ENCODE measurements at regions not wholly inside any gene's neighbourhood (a gene's known extent, or its start where the extent isn't known, plus 50 kb on each side); places are given as distances from the start of the nearest gene placed in this dataset.

DNA sequence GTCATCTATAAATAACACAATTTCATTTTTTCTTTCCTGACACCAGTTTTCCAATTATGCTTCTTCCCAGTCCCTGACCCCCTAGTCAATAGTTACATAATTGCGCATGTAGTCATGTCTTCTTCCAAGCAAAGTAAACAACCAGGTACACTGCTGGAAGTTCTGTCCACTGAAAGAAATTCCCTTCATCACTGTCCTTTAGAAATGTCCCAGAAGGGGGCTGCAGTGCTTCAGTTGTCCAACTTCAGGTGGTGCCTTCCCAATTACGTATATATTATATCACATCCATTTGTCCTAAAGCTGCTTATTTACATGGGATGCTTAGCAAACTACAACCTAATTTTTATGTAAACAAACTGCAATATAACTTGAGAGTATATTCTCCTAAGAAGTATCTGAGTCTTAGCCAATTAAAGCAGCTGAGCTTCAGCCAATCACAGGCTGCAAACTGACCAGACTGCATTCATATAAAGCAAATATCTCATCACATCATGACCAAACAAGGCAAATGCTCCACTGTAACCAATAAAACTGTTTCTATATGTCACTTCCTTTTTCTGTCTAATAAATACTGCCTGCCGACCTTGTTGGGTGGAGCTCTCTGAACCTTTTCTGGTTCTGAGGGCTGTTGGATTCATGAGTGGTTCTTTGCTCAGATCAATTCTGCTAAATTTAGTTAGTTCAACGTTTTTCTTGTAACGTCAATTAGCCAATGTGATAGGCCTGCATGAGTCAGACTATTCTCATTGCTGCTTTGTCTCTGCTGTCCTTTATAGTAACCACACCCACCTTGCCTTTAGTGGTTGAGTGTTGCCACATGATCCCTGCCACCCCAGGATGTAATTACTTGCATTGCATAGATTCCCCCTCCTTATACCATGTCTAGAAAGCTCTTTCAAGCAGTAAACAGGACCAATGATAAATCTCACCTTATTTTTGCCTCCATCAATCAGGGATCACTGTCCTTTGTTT is 239.3 kb downstream of the ALG10B start:
- ChIA-PET CTCF (no interaction called here), POLR2A (no interaction called here)
- Mint-ChIP-seq H3K4me3 (no peak overlapping the region), H3K9me3 (peaks cover 14% of the 10 kb centered on the region), H3K27me3 (no peaks in the 10 kb centered on the region), H3K4me1 (ENCODE audit: low read depth) (no peaks in the 10 kb centered on the region), H3K27ac (no peak overlapping the region), H3K36me3 (ENCODE audit: low read depth) (no peaks in the 10 kb centered on the region)
- intact Hi-C loops (cut with DNase I, micrococcal nuclease), result no loop called here
- TF ChIP-seq, protein P1, sequence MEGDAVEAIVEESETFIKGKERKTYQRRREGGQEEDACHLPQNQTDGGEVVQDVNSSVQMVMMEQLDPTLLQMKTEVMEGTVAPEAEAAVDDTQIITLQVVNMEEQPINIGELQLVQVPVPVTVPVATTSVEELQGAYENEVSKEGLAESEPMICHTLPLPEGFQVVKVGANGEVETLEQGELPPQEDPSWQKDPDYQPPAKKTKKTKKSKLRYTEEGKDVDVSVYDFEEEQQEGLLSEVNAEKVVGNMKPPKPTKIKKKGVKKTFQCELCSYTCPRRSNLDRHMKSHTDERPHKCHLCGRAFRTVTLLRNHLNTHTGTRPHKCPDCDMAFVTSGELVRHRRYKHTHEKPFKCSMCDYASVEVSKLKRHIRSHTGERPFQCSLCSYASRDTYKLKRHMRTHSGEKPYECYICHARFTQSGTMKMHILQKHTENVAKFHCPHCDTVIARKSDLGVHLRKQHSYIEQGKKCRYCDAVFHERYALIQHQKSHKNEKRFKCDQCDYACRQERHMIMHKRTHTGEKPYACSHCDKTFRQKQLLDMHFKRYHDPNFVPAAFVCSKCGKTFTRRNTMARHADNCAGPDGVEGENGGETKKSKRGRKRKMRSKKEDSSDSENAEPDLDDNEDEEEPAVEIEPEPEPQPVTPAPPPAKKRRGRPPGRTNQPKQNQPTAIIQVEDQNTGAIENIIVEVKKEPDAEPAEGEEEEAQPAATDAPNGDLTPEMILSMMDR (IDR thresholded peaks at IDR 0.05), result no peak
- no peaks in the 10 kb centered on the region for H3K36me3 ChIP-seq (ENCODE audit: insufficient read depth, low read length)
- no peaks in the 10 kb centered on the region for H3K27me3 ChIP-seq (ENCODE audit: control insufficient read depth in 1 of 2, insufficient read depth in 2 of 2, low read length in 2 of 2)
- no peaks in the 10 kb centered on the region for H3K4me1 ChIP-seq (ENCODE audit: insufficient read depth, low read length)
- H3K4me3 ChIP-seq (ENCODE audit: low read length), result no peak overlapping the region
- H3K27ac ChIP-seq (ENCODE audit: low read depth in 1 of 2, low read length in 2 of 2), result no peak overlapping the region
- H3K9me3 ChIP-seq (ENCODE audit: control insufficient read depth in 1 of 2, insufficient read depth in 1 of 2, low read length in 2 of 2), result peaks cover 0 to 6% of the 10 kb centered on the region in 2 experiments
- DNase-seq, result peak in 1 of 14 experiments; percentile 5
- ATAC-seq (ENCODE audit: poor library complexity), result no peak

DNA sequence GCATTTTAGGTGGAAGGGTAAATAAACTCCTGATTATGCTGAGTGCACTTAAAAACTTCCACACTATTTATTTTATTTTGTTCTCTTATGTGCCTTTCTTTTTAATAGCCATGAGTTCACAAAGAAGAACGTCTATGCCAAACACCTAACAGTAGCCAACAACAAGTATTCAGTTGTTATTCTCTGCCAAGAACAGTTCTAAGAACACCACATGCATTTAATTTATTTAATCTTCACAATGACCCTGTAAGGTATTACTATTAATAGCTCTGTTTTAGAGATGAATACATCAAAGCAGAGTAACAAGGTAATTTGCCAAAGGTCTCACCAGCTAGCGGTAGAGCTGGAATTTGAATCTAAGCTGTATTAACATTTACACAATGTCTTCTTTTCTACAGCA is 240.1 kb downstream of the ALG10B start:
- Histone ChIP-seq H3K27me3 (ENCODE audit: control insufficient read depth in 1 of 2, insufficient read depth in 2 of 2, low read length in 2 of 2) (no peaks in the 10 kb centered on the region), H3K36me3 (ENCODE audit: insufficient read depth, low read length) (no peaks in the 10 kb centered on the region), H3K27ac (ENCODE audit: low read depth in 1 of 2, low read length in 2 of 2) (no peak overlapping the region), H3K4me3 (ENCODE audit: low read length) (no peak overlapping the region), H3K9me3 (ENCODE audit: control insufficient read depth in 1 of 2, insufficient read depth in 1 of 2, low read length in 2 of 2) (peaks cover 0 to 6% of the 10 kb centered on the region in 2 experiments), H3K4me1 (ENCODE audit: insufficient read depth, low read length) (no peaks in the 10 kb centered on the region)
- Mint-ChIP-seq H3K4me3 (no peak overlapping the region), H3K27me3 (no peaks in the 10 kb centered on the region), H3K36me3 (ENCODE audit: low read depth) (no peaks in the 10 kb centered on the region), H3K4me1 (ENCODE audit: low read depth) (no peaks in the 10 kb centered on the region), H3K9me3 (peaks cover 14% of the 10 kb centered on the region), H3K27ac (no peak overlapping the region)
- no peak for ATAC-seq (ENCODE audit: poor library complexity)
- intact Hi-C loops (cut with DNase I, micrococcal nuclease), result no loop called here
- DNase-seq, result no peak
- TF ChIP-seq, protein P1 (IDR thresholded peaks at IDR 0.05), result no peak
- CTCF ChIA-PET, result no interaction called here
- POLR2A ChIA-PET, result no interaction called here

DNA sequence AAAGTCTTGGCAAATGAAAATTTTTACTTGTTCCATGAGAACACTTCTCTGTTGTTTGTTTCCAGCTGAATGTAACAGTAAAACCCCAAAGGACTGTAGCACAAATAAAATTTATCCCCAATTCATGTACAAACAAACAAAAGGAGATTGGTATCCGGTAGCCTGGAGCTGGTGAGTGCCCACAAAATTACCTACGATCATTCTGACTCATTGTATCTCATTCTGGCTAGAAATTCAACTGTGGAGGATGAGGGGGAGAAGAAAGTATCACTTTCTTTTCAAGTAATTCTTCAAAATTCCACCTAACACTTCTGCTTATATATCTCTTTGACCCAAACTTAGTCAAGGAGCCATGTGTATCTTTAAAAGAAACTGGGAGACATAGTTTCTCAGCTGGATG is 268.5 kb downstream of the ALG10B start:
- intact Hi-C loops (cut with DNase I, micrococcal nuclease), result no loop called here
- H3K27me3 Mint-ChIP-seq, result no peaks in the 10 kb centered on the region
- POLR2A ChIA-PET, result no interaction called here

More for the DNA sequence above, 268.5 kb downstream of the ALG10B start:
- H3K4me1 Mint-ChIP-seq (ENCODE audit: low read depth), result no peaks in the 10 kb centered on the region
- Histone ChIP-seq H3K27me3 (ENCODE audit: control insufficient read depth in 1 of 2, insufficient read depth in 2 of 2, low read length in 2 of 2) (no peaks in the 10 kb centered on the region), H3K36me3 (ENCODE audit: insufficient read depth, low read length) (no peaks in the 10 kb centered on the region), H3K9me3 (ENCODE audit: control insufficient read depth in 1 of 2, insufficient read depth in 1 of 2, low read length in 2 of 2) (peaks cover 0 to 9% of the 10 kb centered on the region in 2 experiments), H3K4me3 (ENCODE audit: low read length) (no peak overlapping the region), H3K4me1 (ENCODE audit: insufficient read depth, low read length) (no peaks in the 10 kb centered on the region), H3K27ac (ENCODE audit: low read depth in 1 of 2, low read length in 2 of 2) (no peak overlapping the region)
- H3K27ac Mint-ChIP-seq, result no peak overlapping the region
- DNase-seq (no peak), ATAC-seq (ENCODE audit: poor library complexity) (no peak)
- H3K9me3 Mint-ChIP-seq, result peaks cover 5% of the 10 kb centered on the region
- TF ChIP-seq, protein P1 (IDR thresholded peaks at IDR 0.05), result no peak
- H3K36me3 Mint-ChIP-seq (ENCODE audit: low read depth), result no peaks in the 10 kb centered on the region
- CTCF ChIA-PET, result no interaction called here
- H3K4me3 Mint-ChIP-seq, result no peak overlapping the region

Data from CD4-positive, alpha-beta T cell (primary cell).